Activated gamma-delta T cell treated with anti-CD3 and anti-CD28 coated beads, Interleukin-2, amount 50 U/mL, for 16 hours (primary cell): ENCODE measurements at regions not wholly inside any gene's neighbourhood (a gene's known extent, or its start where the extent isn't known, plus 50 kb on each side); places are given as distances from the start of the nearest gene placed in this dataset.

Experiments
- DNase-seq: peaks from one replicate; pipeline ENCODE4 v3.0.0-alpha.2; 2020; ENCODE audit warnings: low read depth

GRCh38 chr2:81940266-81940955, 1635.9 kb upstream of the LRRTM1 start:
- DNase-seq: no peak

- no peak for DNase-seq
These were observed 1633.4 kb upstream of the LRRTM1 start for GRCh38 chr2:81937944-81938343.

GRCh38 chr2:81903534-81903933, 1599.0 kb upstream of the LRRTM1 start:
- no peak for DNase-seq

- no peak for DNase-seq
These were observed 1596.5 kb upstream of the LRRTM1 start for GRCh38 chr2:81901017-81901416.

GRCh38 chr2:81895620-81896250, 1591.2 kb upstream of the LRRTM1 start:
- no peak for DNase-seq

GRCh38 chr2:81894451-81894990, 1590.0 kb upstream of the LRRTM1 start:
- no peak for DNase-seq

GRCh38 chr2:81876624-81877023, 1572.1 kb upstream of the LRRTM1 start:
- DNase-seq: no peak

GRCh38 chr2:81872006-81872405, 1567.5 kb upstream of the LRRTM1 start:
- DNase-seq: no peak

GRCh38 chr2:81870119-81870518, 1565.6 kb upstream of the LRRTM1 start:
- no peak for DNase-seq

GRCh38 chr2:81858998-81859397, 1554.4 kb upstream of the LRRTM1 start:
- DNase-seq: no peak

GRCh38 chr2:81853341-81853740, 1548.8 kb upstream of the LRRTM1 start:
- DNase-seq: no peak

- no peak for DNase-seq
These were observed 1548.1 kb upstream of the LRRTM1 start for GRCh38 chr2:81852651-81853050.

GRCh38 chr2:81839780-81840179, 1535.2 kb upstream of the LRRTM1 start:
- DNase-seq: no peak

- DNase-seq: no peak
These were observed 1530.9 kb upstream of the LRRTM1 start for GRCh38 chr2:81835321-81836000.

GRCh38 chr2:81786811-81787210, 1482.3 kb upstream of the LRRTM1 start:
- no peak for DNase-seq

GRCh38 chr2:81767187-81767912, 1462.8 kb upstream of the LRRTM1 start:
- no peak for DNase-seq

GRCh38 chr2:81747481-81748070, 1443.0 kb upstream of the LRRTM1 start:
- no peak for DNase-seq

GRCh38 chr2:81739966-81740365, 1435.4 kb upstream of the LRRTM1 start:
- DNase-seq: no peak

- no peak for DNase-seq
These were observed 1430.4 kb upstream of the LRRTM1 start for GRCh38 chr2:81734981-81735380.

- DNase-seq: no peak
These were observed 1410.3 kb upstream of the LRRTM1 start for GRCh38 chr2:81714817-81715216.

GRCh38 chr2:81706856-81707255, 1402.3 kb upstream of the LRRTM1 start:
- DNase-seq: no peak

GRCh38 chr2:81703831-81704230, 1399.3 kb upstream of the LRRTM1 start:
- no peak for DNase-seq
